HCT116 (cell line): ENCODE measurements at regions not wholly inside any gene's neighbourhood (a gene's known extent, or its start where the extent isn't known, plus 50 kb on each side); places are given as distances from the start of the nearest gene placed in this dataset.

Experiments
- ATAC-seq: fragments of 200-7000 bp; cut with Tn5 transposase; 2 replicates; pipeline ENCODE4 v1.9.1; 2020; ENCODE audit warnings: mild to moderate bottlenecking, moderate library complexity
- BruUV-seq: library from RNA; stranded (reverse); fragments of 400-500 nt; replicated peaks from 2 replicates; lab custom pipeline; 2021; lab: Mats Ljungman, UMichigan
- CTCF ChIA-PET: fragments of 300-600 bp; sonication (Branson Sonifier 250); formaldehyde crosslinking; loops from one replicate; lab custom pipeline; 2021; ENCODE audit warnings: antibody characterized with exemption; lab: Charles Lee
- POLR2A ChIA-PET: fragments of 300-600, 350-600 bp; sonication (Branson Sonifier 250); formaldehyde crosslinking; loops from one replicate; lab custom pipeline; 2021; ENCODE audit warnings: antibody characterized with exemption; lab: Charles Lee
- RAD21 ChIA-PET, 2 experiments: fragments of 300-600 bp; sonication (Branson Sonifier 250); formaldehyde crosslinking; loops; one replicate each; lab custom pipeline; 2023; ENCODE audit warnings: low total read pairs in 2 of 2; ENCODE audit not compliant: uncharacterized antibody in 2 of 2, unreplicated experiment in 2 of 2, low non-redundant PET in 1 of 2; lab: Charles Lee
- DNase-seq: peaks from one replicate; pipeline ENCODE4 v3.0.0-alpha.2; 2010; ENCODE audit warnings: low read depth, low spot score
- H2AFZ ChIP-seq: fragments of 200-600 bp; shearing (Covaris generic), sonication (generic); 2 replicates; pipeline ENCODE4 v1.6.1; 2017; ENCODE audit warnings: low read depth, mixed run types, mixed read lengths, antibody characterized with exemption, low read length; ENCODE audit not compliant: poor library complexity, severe bottlenecking
- H3K27ac ChIP-seq: 2 replicates; pipeline ENCODE4 v1.5.1; 2012; ENCODE audit warnings: low read depth, low read length
- H3K27me3 ChIP-seq: fragments of 200-600 bp; sonication (generic); 2 replicates; pipeline ENCODE4 v1.6.1; 2016; ENCODE audit warnings: mixed run types, low read length, mixed read lengths; ENCODE audit not compliant: insufficient read depth
- H3K36me3 ChIP-seq, 2 experiments: fragments of 200-500 bp in 1 of 2; fragments of 200-600 bp in 1 of 2; sonication (Bioruptor generic) in 1 of 2; sonication (generic) in 1 of 2; 2 replicates each; pipeline versions ENCODE4 v1.5.1 to v1.6.1; 2014 to 2016; ENCODE audit warnings: low read length in 2 of 2, inconsistent platforms in 1 of 2, mixed read lengths in 1 of 2, mixed run types in 1 of 2; ENCODE audit not compliant: insufficient read depth in 2 of 2, control insufficient read depth in 1 of 2
- H3K4me1 ChIP-seq, 2 experiments: fragments of 200-600 bp in 1 of 2; sonication (generic) in 1 of 2; 2 replicates each; pipeline versions ENCODE4 v1.5.1 to v1.6.1; 2012 to 2017; ENCODE audit warnings: low read length in 2 of 2, inconsistent platforms in 1 of 2, mild to moderate bottlenecking in 1 of 2, mixed read lengths in 1 of 2, mixed run types in 1 of 2, moderate library complexity in 1 of 2; ENCODE audit not compliant: insufficient read depth in 2 of 2, control insufficient read depth in 1 of 2
- H3K4me2 ChIP-seq: fragments of 200-600 bp; sonication (generic); 2 replicates; pipeline ENCODE4 v1.6.1; 2017; ENCODE audit warnings: mixed run types, low read length, mixed read lengths
- H3K4me3 ChIP-seq, 2 experiments: fragments of 200-600 bp in 1 of 2; sonication (generic) in 1 of 2; replicated peaks in 1 of 2; 2 replicates each; pipeline ENCODE4 v1.5.1; 2011 to 2016; ENCODE audit warnings: low read length in 2 of 2, control low read depth in 1 of 2, low read depth in 1 of 2, mild to moderate bottlenecking in 1 of 2, mixed read lengths in 1 of 2, mixed run types in 1 of 2
- H3K79me2 ChIP-seq: fragments of 200-600 bp; sonication (generic); 2 replicates; pipeline ENCODE4 v1.6.1; 2017; ENCODE audit warnings: mild to moderate bottlenecking, mixed run types, low read length, moderate library complexity, mixed read lengths; ENCODE audit not compliant: insufficient read depth
- H3K9ac ChIP-seq: fragments of 200-600 bp; sonication (generic); 2 replicates; pipeline ENCODE4 v1.6.1; 2016; ENCODE audit warnings: low read length, mixed read lengths
- H3K9me2 ChIP-seq: fragments of 200-600 bp; sonication (generic), shearing (Covaris generic); 2 replicates; pipeline ENCODE4 v1.6.1; 2017; ENCODE audit warnings: mixed run types, mild to moderate bottlenecking, moderate library complexity; ENCODE audit not compliant: insufficient read depth
- H3K9me3 ChIP-seq, 2 experiments: fragments of 200-500 bp in 1 of 2; fragments of 200-600 bp in 1 of 2; sonication (Bioruptor generic) in 1 of 2; sonication (generic) in 1 of 2; 2 replicates each; pipeline ENCODE4 v1.6.1; 2014 to 2017; ENCODE audit warnings: low read length in 2 of 2, mixed read lengths in 2 of 2, inconsistent platforms in 1 of 2, low read depth in 1 of 2, mild to moderate bottlenecking in 1 of 2, mixed run types in 1 of 2, moderate library complexity in 1 of 2; ENCODE audit not compliant: control insufficient read depth in 1 of 2, insufficient read depth in 1 of 2
- H4K20me1 ChIP-seq: fragments of 200-600 bp; sonication (generic), shearing (Covaris generic); 2 replicates; pipeline ENCODE4 v1.6.1; 2017; ENCODE audit warnings: mixed run types, mild to moderate bottlenecking, moderate library complexity; ENCODE audit not compliant: insufficient read depth
- ELF1 ChIP-seq: IDR thresholded peaks from 2 replicates; pipeline ENCODE4 v1.6.1; 2012; ENCODE audit warnings: low read depth, borderline replicate concordance
- FOSL1 ChIP-seq: IDR thresholded peaks from 2 replicates; pipeline ENCODE4 v1.6.1; 2012; ENCODE audit warnings: low read depth
- JUND ChIP-seq: IDR thresholded peaks from 2 replicates; pipeline ENCODE4 v1.6.1; 2012
- POLR2A ChIP-seq: IDR thresholded peaks from 2 replicates; pipeline ENCODE4 v1.7.0; 2011; ENCODE audit warnings: borderline replicate concordance; ENCODE audit not compliant: insufficient read depth, insufficient read length; ENCODE audit errors: extremely low read depth
- POLR2AphosphoS5 ChIP-seq: IDR thresholded peaks from 2 replicates; pipeline ENCODE4 v1.6.1; 2011; ENCODE audit warnings: mild to moderate bottlenecking, low read depth, low read length, moderate library complexity
- REST ChIP-seq: IDR thresholded peaks from 2 replicates; pipeline ENCODE4 v1.6.1; 2012; ENCODE audit warnings: low read depth
- SIN3A ChIP-seq: IDR thresholded peaks from 2 replicates; pipeline ENCODE4 v1.6.1; 2012; ENCODE audit warnings: low read depth
- SRF ChIP-seq: IDR thresholded peaks from 2 replicates; pipeline ENCODE4 v1.6.1; 2012; ENCODE audit warnings: low read depth
- TCF7L2 ChIP-seq: IDR thresholded peaks from 2 replicates; pipeline ENCODE4 v1.7.0; 2011; ENCODE audit warnings: borderline replicate concordance, inconsistent platforms; ENCODE audit not compliant: insufficient read depth, insufficient read length; ENCODE audit errors: extremely low read depth
- YY1 ChIP-seq: IDR thresholded peaks from 2 replicates; pipeline ENCODE4 v1.6.1; 2011; ENCODE audit warnings: low read length, low read depth, moderate library complexity, mild to moderate bottlenecking; ENCODE audit not compliant: insufficient replicate concordance; ENCODE audit errors: extremely low read depth
- ZBTB33 ChIP-seq: IDR thresholded peaks from 2 replicates; pipeline ENCODE4 v1.6.1; 2011; ENCODE audit warnings: mild to moderate bottlenecking, low read length, moderate library complexity; ENCODE audit not compliant: insufficient replicate concordance; ENCODE audit errors: extremely low read depth
- ZFX ChIP-seq: fragments of 450-650 bp; IDR thresholded peaks from 2 replicates; pipeline ENCODE4 v1.6.1; 2017
- ZNF274 ChIP-seq: fragments of 200-500 bp; sonication (Bioruptor generic); IDR thresholded peaks from 2 replicates; pipeline ENCODE4 v1.6.1; 2014; ENCODE audit warnings: mild to moderate bottlenecking, low read depth, low read length, inconsistent platforms
- intact Hi-C: fragments of 100-400 bp; cut with micrococcal nuclease; formaldehyde crosslinking; loops from 2 replicates; pipeline ENCODE4 v1.10.0; 2022
- TF ChIP-seq, protein P1 (sequence below), 3 experiments: fragments of 200-600 bp in 1 of 3; sonication (generic) in 1 of 3; IDR thresholded peaks in 2 of 3; conservative IDR thresholded peaks in 1 of 3; 2 replicates each; pipeline ENCODE4 v1.5.1; 2012 to 2017; ENCODE audit warnings: low read depth in 2 of 3, low read length in 2 of 3, antibody characterized with exemption in 1 of 3, borderline replicate concordance in 1 of 3, control low read depth in 1 of 3, mild to moderate bottlenecking in 1 of 3, mixed read lengths in 1 of 3, mixed run types in 1 of 3, moderate library complexity in 1 of 3; ENCODE audit not compliant: insufficient read depth in 1 of 3
- TF ChIP-seq, protein P2 (sequence below): IDR thresholded peaks from 2 replicates; pipeline ENCODE4 v1.6.1; 2012

- no peak overlapping the region for H3K4me3 ChIP-seq
- TF ChIP-seq TCF7L2, result no peak
- TF ChIP-seq, protein P1, sequence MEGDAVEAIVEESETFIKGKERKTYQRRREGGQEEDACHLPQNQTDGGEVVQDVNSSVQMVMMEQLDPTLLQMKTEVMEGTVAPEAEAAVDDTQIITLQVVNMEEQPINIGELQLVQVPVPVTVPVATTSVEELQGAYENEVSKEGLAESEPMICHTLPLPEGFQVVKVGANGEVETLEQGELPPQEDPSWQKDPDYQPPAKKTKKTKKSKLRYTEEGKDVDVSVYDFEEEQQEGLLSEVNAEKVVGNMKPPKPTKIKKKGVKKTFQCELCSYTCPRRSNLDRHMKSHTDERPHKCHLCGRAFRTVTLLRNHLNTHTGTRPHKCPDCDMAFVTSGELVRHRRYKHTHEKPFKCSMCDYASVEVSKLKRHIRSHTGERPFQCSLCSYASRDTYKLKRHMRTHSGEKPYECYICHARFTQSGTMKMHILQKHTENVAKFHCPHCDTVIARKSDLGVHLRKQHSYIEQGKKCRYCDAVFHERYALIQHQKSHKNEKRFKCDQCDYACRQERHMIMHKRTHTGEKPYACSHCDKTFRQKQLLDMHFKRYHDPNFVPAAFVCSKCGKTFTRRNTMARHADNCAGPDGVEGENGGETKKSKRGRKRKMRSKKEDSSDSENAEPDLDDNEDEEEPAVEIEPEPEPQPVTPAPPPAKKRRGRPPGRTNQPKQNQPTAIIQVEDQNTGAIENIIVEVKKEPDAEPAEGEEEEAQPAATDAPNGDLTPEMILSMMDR (IDR thresholded peaks at IDR 0.05 in 2 of 3, conservative IDR thresholded peaks at IDR 0.05 in 1 of 3; ENCODE audit: borderline replicate concordance in 1 of 3, insufficient read depth in 1 of 3, low read depth in 2 of 3, low read length in 2 of 3), result no peak
- TF ChIP-seq POLR2A, result no peak
- TF ChIP-seq ZFX, result no peak
- TF ChIP-seq REST, result no peak
- TF ChIP-seq POLR2AphosphoS5, result no peak
- TF ChIP-seq FOSL1, result no peak
- TF ChIP-seq, protein P2, sequence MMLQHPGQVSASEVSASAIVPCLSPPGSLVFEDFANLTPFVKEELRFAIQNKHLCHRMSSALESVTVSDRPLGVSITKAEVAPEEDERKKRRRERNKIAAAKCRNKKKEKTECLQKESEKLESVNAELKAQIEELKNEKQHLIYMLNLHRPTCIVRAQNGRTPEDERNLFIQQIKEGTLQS, result no peak
- no peak for TF ChIP-seq ELF1
- TF ChIP-seq ZNF274, result no peak
- no peak for TF ChIP-seq YY1
- TF ChIP-seq SRF, result no peak
- TF ChIP-seq SIN3A, result no peak
- TF ChIP-seq JUND, result no peak
- no peak for TF ChIP-seq ZBTB33
- no peak overlapping the region for H3K9ac ChIP-seq
- intact Hi-C loops, result no loop called here
- no peaks in the 10 kb centered on the region for H4K20me1 ChIP-seq
- ChIA-PET POLR2A (no interaction called here), RAD21 (no interaction called here), CTCF (no interaction called here)
- H3K4me2 ChIP-seq, result no peak overlapping the region
- no peaks in the 10 kb centered on the region for H3K9me2 ChIP-seq
- H3K4me1 ChIP-seq, result no peaks in the 10 kb centered on the region
- no peaks in the 10 kb centered on the region for H3K36me3 ChIP-seq
- DNase-seq, result no peak
- no peak overlapping the region for H2AFZ ChIP-seq
- H3K79me2 ChIP-seq, result no peaks in the 10 kb centered on the region
- H3K27me3 ChIP-seq, result no peaks in the 10 kb centered on the region
- no TSS peak for BruUV-seq
- no peaks in the 10 kb centered on the region for H3K9me3 ChIP-seq
- ATAC-seq, result no peak
- no peak overlapping the region for H3K27ac ChIP-seq
Observed at GRCh38 chr9:73745598-73745997, 593.9 kb downstream of the ANXA1 start.
